Stimulated activated CD8-positive, alpha-beta memory T cell treated with anti-CD3 and anti-CD28 coated beads, Interleukin-4, amount 100 ng/mL, for 1 hour (primary cell): ENCODE measurements at regions not wholly inside any gene's neighbourhood (a gene's known extent, or its start where the extent isn't known, plus 50 kb on each side); places are given as distances from the start of the nearest gene placed in this dataset.

Source experiments
- DNase-seq, 2 donors: peaks; one replicate each; pipeline ENCODE4 v3.0.0-alpha.2; 2020; ENCODE audit warnings: low read depth in 2 of 2, low spot score in 1 of 2

GRCh38 chr2:2520401-2520811 lies 189.3 kb upstream of the MYT1L start:
- DNase-seq: no peak

DNA sequence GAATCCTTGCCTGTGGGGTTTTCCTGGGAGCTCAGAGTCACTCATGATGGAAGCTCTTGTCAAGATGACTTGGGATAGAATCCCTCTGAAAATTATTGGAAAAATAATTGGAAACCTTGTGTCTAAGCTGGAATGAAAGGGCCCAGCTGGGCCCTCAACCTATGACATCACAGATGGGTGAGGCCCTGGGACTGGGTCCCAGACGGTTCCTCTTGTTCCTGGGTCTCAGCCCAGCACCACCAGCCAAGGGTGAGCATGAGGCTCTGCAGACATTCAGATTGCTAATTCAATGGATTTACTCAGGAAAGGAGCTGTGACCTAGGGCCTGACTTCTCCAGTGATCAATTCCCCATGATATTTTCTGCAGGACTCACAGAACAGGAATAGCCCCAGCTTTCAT lies 188.3 kb upstream of the MYT1L start:
- no peak for DNase-seq

DNA sequence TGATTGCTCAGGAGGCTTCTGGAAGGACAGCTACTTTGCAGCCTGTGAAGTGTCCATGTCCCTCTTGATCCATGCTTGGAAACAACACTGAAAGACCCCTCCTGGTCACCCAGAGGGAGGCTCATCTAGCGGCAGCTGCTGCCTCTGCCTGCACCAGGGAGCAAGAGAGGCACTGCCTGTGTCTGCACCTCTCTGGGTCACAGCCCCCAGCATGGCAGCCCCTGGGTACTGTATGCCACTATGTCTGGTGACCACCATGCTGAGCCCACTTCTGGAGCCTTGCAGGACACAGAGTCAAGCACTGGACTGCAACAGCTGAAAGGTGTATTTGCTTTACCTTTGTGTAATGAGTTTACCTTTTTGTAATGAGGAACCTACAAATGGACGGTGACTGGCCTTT lies 186.3 kb upstream of the MYT1L start:
- DNase-seq: no peak

DNA sequence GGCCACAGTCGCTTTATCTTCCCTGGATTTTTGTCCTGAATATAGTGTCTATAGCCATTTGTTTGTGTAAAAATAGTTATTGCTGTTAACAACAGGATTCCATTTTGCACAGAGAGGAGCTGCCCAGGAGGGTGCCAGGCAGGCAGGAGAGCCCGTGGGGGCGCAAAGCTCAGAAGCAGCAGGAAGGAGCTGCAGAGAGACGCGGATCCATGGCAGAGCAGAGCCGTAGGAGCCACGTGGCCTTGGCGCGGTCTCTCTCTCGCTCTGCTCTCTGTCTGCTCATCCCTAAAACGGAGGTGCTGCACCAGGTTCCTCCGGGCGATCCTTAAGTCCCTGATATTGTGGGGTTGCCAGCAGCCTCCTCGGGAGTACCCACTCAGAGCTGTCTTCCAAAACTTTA lies 185.3 kb upstream of the MYT1L start:
- no peak for DNase-seq

DNA sequence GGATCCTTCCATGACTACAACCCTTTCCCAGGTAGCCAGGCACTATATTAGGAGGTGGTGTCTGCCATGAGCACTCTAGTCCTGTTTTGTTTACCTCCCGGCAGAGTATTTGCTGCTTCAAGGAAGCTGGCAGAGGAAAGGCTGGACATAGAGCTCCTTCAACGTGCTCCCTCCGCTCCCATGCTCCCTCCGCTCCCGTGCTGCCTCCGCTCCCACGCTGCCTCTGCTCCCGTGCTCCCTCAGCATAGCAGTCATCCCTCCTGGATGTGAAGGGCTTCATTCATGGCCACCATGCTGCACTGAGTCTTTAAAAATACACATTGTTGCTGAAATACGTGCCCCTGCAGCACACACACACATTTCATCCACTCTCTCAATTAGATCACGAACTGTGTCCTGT lies 181.9 kb upstream of the MYT1L start:
- DNase-seq: no peak

GRCh38 chr2:2507417-2507997 lies 176.4 kb upstream of the MYT1L start:
- no peak for DNase-seq

- no peak for DNase-seq
Measured at GRCh38 chr2:2506536-2506935, 175.5 kb upstream of the MYT1L start.

DNA sequence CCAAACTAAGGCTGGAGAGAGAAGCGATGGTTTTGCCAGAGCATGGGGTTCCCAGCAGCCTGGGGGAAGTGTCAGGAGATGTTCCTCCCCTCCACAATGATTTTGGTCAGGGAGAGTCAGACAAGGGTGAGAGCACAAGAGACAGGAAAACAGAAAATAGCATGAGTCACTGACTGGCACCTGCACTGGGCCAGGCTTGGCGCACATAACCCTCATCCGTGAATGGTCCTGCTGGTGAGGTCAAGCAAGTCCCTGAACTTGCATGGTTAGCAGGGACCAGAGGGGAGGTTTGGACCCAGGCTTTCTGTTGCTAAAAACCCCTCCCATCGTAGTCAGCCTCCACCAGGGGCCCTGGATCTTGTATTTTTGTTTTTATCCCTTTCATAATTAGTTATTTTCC lies 174.5 kb upstream of the MYT1L start:
- DNase-seq: no peak

DNA sequence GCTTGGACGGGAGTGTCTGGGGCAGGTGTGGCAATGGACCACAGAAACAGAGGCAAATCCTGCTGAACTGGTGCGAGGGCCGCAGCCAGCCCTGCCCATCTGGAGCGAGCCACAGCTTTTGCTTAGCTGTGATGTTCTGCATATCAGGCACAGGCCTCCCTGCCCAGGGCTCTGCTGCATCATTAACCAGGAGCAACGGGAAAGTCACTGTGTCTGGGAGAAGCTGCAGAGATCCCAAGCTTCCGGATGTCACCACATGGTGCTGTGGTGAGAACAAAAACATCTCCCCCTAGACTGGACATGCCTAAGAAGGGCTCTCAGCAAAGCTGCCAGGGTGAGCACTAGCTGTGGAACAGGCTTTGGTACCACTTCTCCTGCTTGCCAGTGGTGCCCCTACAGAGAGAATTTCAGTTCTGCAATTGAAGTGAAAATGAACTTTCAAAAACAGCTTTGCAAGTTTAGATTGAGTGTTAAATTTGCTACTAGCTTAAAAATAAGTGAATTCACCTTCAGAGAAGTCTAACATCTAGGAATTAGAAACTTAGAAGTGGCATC lies 172.9 kb upstream of the MYT1L start:
- DNase-seq: no peak

DNA sequence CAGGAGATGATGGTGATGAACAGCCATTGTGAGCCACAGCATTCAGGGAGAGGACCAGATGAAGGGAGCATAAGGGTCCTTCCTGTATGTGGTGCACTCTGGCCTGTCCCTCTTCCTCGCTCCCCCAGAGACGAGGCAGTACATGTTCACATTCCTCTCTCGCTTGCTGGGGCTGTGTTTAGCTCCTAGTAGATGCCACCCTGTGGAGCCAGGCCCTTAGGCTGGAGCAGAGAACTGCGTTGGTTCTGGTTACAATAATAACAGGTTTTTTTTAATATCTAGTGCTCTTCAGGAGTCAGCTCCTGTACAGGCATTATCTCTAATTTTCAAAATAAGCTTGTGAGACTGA lies 171.1 kb upstream of the MYT1L start:
- DNase-seq: no peak

DNA sequence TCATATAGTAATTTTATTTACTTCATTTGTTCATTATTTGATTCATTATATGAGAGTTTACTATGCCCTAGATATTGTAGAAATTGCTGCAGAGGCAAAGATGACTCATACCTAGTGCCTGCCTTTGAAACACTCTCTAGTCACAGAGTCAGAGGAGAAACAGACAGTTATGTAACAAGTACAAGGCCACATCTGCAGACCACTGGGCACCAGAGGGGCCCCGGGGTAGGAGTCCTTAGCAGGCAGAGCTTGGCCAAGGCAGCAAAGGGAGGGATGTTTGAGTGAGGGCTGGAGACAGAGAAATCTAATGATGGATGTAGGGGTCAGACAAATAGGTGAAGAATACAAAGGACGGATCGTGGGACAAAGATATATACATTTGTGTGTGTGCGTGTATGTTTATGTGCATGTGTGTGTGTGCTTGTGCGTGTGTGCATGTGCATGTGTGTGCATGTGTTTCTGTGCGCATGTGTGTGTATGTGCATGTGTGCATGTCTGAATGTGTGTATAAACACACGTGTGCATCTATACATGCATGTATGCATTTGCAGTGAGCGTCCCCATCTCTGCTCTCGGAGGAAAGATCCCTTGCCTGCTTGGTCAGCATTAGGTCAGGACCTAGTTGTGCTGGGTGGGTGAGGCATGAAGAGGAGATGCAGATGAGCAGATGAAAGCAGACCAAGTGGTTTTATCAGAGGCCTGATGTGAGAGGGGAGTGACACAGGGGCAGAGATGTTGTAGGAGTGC lies 170.6 kb upstream of the MYT1L start:
- DNase-seq: no peak

DNA sequence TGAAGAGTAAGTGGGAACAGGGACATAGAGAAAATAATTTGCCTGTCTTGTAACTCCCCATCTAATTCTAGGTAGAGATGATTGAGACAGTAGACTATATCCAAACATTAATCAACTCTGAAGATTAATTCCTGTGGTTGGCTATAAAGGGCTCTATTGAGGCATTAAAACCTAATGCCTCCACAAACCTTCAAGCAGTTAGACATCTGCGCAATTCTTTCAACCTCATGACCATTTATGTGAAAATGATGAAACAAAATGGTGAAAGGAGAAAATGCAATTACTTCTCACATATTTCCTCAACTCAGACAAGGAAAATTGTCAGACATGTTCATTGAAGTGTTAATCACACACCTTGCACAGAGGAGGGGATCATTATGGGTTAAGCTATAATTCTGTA lies 164.5 kb upstream of the MYT1L start:
- DNase-seq: no peak

GRCh38 chr2:2493496-2493895 lies 162.4 kb upstream of the MYT1L start:
- no peak for DNase-seq

DNA sequence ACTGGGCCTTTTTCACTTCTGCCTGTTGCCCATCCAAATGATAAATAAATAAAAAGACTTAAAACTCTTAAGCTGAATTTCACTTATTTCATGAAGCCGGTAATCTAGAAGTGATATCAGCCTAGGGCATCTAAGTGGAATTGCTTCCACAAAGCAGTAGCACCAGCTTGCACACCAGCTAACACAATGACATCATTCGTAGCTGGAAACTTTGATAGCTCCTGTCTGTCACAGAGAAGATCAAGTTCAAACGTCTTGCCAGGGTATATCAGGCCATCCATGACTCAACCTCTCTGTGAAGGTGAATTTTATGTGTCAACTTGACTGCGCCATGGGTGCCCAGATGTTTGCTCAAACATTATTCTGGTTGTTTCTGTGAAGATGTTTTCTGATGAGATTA lies 161.7 kb upstream of the MYT1L start:
- no peak for DNase-seq

- DNase-seq: no peak
Measured at GRCh38 chr2:2491964-2492363, 160.9 kb upstream of the MYT1L start.

- no peak for DNase-seq
Measured at GRCh38 chr2:2484301-2484700, 153.2 kb upstream of the MYT1L start.

- DNase-seq: no peak
Measured at GRCh38 chr2:2482851-2483250, 151.8 kb upstream of the MYT1L start.

DNA sequence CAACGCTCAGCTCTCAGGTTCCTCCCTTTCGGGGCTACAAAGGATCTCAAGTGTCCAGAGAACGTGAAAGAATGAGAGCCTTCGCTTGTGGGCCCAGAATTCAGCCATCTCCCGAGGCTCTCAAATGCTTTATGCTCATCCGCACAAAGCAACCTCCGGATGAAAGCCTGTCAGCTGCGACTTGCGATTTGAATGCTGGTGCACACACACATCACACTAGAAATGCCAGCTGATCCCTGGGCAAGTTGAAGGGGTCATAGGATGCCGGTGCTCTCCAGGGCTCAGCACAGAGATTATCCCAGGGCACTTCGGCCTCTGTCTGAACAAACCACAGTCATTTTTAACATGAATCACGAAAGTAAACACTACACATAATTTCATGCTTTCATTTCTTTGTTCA lies 141.8 kb upstream of the MYT1L start:
- DNase-seq: no peak

GRCh38 chr2:2472044-2472443 lies 141.0 kb upstream of the MYT1L start:
- no peak for DNase-seq

- DNase-seq: no peak
Measured at GRCh38 chr2:2466534-2466933, 135.5 kb upstream of the MYT1L start.

GRCh38 chr2:2464643-2465042 lies 133.6 kb upstream of the MYT1L start:
- DNase-seq: no peak

GRCh38 chr2:2464094-2464493 lies 133.0 kb upstream of the MYT1L start:
- no peak for DNase-seq

- DNase-seq: no peak
Measured at GRCh38 chr2:2456721-2457120, 125.6 kb upstream of the MYT1L start.
